SK-MEL-5 (cell line): ENCODE measurements at regions not wholly inside any gene's neighbourhood (a gene's known extent, or its start where the extent isn't known, plus 50 kb on each side); places are given as distances from the start of the nearest gene placed in this dataset.

ENCODE experiments used
- DNase-seq: peaks from one replicate; pipeline ENCODE4 v3.0.0-alpha.2; 2016; ENCODE audit warnings: low read depth, low spot score
- in situ Hi-C: cut with HindIII; loops from 2 replicates; pipeline ENCODE4 v1.10.0; 2016; ENCODE audit warnings: low sequenced_read_pairs, high pct_unique_total_duplicates, low pct_unique_long_range_greater_than_20kb

DNA sequence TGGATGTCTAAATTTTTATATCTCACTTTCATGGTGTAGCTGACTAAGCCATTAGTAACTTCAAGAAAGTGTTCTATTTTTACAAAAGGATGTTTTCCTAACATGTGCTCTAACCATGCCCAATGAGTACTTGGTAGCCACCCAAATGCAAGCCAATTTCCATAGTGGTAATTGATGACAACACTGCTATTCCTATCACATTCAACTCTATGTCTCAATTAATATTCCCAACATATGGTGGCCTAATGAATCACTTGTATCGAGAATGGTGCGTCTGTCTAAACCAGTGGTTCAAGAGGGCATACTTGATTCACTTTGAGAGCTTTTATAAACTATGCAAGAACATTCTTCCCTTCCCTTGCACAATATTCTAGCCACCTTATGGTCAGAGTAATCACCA is 112.9 kb upstream of the GPRIN3 start:
- in situ Hi-C loops, result no loop called here
- DNase-seq, result no peak

DNA sequence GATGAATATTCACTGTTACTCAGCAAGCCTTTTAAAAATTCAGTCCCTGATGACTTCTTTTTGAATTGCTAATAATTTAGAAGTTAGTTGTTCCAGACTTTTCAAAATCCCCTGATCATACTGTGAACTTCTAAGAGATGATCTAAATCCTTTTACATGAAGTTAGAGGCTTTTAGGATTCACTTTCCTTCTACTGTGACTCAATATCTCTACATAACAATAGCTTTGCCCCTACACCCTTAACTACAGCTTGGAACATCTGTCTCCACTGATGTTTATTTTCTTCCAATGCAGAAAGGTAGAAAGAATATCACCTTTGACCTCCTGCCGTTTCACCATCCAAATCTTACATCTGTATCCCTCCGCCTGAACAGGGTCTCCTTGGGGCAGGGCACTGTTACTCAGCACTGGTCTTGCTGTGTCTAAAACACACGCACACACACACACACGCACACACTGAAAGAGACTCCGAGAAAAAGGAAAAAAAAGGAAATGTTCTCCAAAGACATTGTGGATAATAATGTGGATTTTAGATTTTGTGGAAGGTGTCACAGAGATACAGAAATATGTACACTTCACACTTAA is 111.6 kb upstream of the GPRIN3 start:
- DNase-seq, result no peak
- in situ Hi-C loops, result no loop called here

DNA sequence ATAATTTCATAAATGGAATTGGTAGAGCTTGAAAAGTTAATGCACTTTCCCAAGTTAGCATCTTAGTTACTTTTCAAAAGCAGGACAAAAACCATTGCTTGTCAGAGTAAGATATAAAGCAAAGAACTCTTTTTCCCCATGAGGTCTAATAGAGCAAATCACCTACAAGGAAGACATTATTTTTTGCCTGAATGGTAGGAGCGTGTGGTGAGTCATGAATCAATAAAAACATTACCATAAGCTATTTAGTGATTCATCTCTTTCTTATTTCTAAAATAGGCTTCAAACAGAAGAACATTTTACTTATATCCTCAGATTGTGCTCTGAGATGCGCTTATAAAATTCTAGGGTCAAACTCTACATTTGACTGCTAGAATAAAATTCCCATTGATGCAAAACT is 109.4 kb upstream of the GPRIN3 start:
- in situ Hi-C loops, result no loop called here
- DNase-seq, result peak; percentile 4

DNA sequence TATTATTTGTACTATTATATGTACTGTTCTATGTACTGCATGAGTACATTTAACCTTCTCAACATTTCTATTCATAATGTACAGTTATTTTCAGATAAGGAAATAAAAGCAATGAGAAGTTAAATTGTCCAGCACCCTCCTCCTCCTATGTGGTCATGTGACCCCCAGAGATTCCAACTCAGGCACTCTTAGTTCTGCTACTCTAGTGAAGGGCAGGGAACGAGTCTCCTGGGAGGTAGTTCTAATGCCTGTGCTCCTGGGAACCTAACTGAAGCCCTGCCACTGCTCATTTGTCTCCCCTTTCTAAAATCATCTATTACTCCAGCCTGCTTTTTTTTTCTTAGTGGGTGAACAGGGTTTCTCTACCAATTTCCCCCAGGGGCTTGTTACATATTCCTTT is 105.9 kb upstream of the GPRIN3 start:
- in situ Hi-C loops, result no loop called here
- no peak for DNase-seq

DNA sequence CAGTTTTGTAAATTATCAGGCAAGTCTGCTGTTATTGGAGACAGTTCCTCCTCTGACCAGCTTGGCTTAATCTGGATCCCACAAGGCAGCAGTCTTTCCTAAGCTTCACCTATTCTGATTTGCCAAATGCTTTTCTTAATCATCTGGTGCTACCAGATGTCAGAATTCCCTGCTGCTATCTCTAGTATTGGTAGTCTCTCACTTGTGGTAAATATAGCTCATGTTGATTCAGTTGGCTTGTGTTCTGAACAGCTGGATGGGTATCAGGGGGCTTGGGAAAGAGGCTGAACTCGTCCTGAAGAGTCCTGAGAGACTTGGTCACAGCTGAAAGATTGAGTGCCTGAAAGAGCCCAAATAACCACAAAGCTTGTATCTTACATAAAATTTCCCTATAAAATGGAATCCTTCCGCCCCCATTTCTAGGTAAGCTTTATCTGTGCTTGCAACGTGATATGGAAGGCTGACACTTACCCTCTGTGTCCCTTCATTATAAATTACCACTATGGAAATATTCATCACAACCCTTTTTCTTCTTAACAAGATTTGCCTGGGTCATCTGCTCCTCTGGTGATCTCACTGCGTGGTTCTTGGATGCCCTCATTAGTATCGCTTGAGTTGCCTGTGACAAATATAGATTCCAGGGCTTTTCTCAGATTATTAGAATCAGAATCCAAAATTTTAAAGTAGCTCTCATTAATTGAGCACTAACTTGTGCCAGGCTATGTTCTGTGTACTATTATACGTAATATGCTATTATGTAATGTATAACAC is 104.1 kb upstream of the GPRIN3 start:
- DNase-seq, result no peak
- in situ Hi-C loops, result no loop called here

DNA sequence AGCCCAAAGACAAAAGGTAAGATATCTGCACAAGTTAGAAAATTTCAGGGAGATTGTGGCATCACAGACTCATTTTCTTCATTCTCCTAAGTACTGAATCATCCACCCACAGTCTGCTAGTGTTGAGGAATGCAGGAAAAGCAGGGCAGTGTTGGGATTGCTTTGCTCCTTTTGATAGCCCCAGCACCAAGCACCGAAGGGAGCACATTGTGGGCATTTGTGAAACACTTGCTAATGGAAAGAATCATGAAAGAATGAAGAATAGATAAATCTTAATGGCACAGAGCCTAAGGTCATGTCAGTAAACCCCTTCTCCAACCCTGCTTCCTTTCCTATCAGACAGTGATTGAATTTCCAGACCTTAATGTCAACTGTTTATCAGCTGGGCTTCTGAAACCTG is 103.1 kb upstream of the GPRIN3 start:
- in situ Hi-C loops, result no loop called here

DNA sequence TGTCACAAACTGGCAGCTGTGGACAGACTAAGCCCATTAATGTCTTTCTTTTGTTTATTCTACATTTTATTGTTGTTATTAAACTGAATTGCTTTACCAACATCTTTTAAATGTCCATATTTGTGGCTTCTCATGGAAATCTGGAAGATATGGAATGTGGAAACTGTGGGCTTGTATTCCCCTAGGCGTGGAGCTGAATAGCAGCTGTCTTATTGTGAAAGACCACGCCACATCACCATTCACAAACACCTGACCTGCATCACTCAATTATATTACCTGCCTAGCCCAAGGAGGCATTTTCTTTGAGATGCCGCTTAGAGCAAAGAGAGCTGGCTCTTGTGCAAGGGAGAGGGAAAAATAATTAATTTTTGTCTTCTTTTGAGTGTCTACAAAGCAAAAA is 96.9 kb upstream of the GPRIN3 start:
- DNase-seq, result no peak
- in situ Hi-C loops, result no loop called here

More for the DNA sequence above, 103.1 kb upstream of the GPRIN3 start:
- DNase-seq, result peak; percentile 3

DNA sequence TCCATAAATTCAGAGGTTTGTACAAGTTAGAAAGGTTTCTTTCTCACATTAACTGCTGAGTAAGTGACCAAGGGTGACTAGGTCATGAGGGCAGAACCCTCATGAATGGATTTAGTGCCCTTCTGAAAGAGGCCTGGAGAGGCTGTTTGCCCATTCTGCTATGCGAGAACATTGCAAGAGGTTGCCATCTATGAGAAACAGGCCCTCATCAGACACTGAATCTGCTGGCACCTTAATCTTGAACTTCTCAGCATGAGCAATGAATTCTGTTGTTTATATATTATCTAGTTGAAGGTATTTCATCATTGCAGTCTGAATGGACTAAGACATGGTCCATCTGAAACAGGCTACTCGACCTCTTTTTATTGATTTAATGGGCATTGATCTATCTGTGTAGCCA is 96.2 kb upstream of the GPRIN3 start:
- in situ Hi-C loops, result no loop called here
- no peak for DNase-seq

DNA sequence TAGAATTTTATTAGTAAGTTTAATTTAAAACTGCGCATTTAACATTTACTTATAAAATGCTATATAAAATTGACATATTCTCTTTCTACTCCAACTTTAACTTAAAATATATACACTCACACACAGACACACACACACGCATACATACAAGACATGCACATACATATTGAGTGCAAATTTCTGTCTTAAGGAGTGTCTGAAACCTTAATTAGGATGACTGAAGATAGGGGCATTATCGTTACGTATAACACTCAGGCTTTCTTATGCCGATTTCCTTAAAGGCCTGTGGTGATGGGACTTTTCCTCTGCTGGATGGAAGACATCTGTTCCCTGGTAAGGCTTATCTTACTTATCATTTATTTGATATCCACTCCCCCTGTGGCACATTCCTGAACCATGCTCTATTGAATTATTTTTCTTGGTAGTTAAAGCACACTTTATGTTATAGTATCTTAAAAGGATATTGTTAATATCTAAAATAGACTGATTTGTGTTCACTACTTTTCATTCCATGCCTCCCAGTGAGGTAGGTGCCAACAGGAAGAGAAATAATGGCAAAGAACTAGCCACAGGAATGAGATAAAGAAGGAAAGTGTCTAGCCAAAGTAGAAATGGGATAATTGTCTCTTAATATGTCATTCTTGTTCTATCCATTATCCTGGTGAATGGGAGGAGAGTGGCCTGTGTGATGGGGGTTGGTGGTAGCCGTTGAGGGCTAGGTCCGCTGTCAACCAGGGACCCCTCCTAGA is 92.9 kb upstream of the GPRIN3 start:
- in situ Hi-C loops, result no loop called here
- DNase-seq, result no peak

DNA sequence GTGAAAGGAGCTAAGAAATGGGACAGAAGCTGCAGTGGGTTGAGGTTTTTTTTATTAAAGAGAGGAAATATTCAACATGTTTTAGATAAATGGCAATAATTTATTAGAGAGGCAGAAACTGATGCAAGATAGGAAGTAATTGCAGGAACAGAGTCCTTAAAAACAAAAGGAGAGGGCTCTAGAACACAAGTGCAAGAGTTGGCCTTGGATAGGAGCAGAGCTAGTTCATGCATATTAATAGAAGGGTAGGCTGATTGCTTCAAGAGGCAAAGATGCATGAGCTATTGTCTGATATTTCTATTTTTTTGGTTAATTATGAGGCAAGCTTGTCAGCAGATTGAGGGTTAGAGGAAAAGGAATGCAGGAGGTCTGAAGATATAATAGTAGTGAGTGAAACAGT is 91.0 kb upstream of the GPRIN3 start:
- in situ Hi-C loops, result no loop called here

DNA sequence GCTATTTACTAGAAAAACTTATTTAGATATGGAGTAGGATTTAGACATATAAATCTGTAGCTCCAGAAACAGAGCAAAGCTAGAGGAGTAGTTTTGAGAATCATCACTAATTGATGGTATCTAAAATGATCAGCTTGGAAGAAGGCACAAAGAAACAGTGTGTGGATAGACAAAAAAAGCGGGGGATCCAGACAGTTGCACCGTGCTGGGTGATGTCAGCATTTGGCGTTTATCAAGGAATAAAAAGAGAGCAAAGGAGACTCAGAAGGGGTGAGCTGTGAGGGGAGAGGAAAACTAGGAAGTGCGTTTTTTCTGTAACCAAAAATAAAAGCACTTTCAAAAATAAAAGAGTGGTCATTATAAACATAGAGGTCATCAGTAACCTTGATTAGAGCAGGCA is 90.5 kb upstream of the GPRIN3 start:
- DNase-seq, result no peak
- in situ Hi-C loops, result no loop called here

More for the DNA sequence above, 91.0 kb upstream of the GPRIN3 start:
- DNase-seq, result no peak

DNA sequence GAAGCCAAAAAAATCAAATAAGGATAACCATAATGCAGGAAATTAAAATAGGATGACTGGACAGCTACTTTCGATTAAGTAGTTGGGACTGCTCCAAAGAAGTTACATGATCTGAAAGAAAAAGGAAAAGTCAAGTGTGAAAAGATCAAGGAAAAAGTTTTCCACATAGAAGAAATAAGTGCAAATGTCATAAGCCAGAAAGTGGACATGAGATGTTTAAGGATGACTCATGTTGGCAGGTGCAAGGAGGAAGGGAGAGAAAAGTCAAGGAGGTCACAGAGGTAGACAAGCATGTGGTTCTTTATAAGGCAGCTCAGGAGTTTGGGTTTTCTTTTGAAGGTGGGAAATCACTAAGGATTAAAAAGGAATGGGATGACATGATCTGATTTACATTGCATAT is 89.8 kb upstream of the GPRIN3 start:
- no peak for DNase-seq
- in situ Hi-C loops, result no loop called here

DNA sequence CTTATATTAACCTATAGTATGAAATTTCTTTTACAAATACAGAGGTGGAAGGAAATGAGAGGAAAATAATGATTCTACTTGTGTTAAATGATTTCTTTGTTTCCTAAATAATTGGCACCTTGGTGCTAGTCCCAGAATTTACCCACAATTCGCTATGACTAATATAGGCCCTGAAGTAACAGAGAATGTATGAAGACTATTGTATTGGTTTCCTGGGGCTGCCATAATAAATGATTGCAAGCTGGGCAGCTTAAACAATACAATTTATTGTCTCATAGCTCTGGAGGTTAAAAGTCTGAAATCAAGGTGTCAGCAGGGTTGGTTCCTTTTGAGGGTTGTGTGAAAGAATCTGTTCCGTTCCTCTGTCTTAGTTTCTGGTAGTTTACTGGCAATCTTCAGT is 74.8 kb upstream of the GPRIN3 start:
- in situ Hi-C loops, result no loop called here
- DNase-seq, result peak; percentile 52

DNA sequence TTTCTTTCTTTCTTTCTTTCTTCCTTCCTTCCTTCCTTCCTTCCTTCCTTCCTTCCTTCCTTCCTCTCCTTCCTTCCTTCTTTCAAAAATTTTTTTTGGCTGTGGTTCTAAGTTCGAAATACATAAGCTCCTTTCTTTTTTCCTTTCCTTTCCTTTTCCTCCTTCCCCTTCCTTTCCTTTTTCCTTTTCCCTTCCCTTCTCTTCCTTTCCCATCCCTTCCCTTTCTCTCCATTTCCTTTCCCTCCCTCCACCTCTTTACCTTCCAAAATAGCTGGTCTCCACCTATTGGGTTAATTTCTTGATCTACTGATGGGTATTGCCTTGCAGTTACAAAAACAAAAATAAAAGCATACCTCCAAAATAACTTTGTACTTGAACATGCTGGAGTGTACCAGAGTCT is 73.4 kb upstream of the GPRIN3 start:
- in situ Hi-C loops, result no loop called here
- no peak for DNase-seq

DNA sequence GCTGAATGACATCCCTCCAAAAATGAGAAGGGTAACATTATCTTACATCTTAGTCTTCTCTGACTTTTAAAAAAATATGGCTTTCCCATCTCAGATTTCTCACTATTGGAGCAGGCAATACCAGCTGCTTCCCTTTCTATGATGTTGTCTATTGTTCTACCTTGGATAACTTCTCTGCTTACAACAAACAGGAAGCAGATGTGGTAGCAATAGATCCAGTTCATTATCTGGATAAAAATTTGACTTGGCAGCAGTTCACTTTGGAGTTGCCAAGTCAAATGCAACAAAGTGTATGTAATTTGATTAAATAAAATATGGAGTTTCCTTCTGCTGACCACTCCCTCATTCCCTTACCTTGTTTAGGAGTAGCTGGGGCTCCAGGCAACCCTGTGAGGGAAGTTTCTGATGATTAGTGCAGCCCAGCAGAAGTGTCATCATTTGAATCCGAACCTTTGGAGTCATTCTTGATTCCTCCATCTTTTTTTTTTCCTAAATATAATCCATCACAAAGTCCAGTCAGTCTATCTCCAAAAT is 72.0 kb upstream of the GPRIN3 start:
- no peak for DNase-seq
- in situ Hi-C loops, result no loop called here

DNA sequence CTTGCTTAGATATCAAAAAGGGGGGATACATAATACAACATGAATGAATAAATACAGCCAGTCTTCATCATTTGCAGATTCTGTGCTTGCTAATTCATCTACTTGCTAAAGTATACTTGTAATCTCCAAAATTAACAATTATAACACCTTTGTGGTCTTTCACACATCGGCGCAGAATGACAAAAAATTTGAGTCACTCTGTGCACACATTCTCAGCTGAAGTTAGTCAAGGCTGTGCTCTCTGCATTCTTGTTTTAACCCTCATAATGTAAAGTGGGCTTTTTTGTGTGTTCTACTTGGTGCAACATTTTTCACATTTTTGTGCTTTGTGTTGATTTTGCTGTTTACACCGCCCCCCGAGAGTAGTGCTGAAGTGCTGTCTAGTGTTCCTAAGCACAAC is 65.8 kb upstream of the GPRIN3 start:
- in situ Hi-C loops, result no loop called here

DNA sequence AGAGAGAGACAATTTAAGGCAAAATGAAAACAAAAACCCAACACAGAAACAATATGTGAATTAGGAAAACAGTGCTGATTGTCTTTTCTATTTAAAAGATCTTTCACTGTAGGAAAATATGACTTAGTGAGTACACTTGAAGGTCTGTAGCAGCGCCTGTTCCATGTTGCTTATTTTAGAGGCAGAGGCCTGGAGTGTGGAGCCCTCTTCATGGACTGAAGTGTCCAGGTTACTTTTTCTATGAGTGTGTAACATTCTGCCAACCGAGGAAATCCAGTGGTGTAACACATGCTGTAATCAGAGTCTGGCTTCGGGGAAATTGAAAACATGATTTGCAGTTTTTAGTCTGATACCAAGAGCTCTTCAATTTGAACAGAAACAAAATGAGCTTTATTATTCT is 64.0 kb upstream of the GPRIN3 start:
- in situ Hi-C loops, result no loop called here
- no peak for DNase-seq

More for the DNA sequence above, 65.8 kb upstream of the GPRIN3 start:
- DNase-seq, result no peak

DNA sequence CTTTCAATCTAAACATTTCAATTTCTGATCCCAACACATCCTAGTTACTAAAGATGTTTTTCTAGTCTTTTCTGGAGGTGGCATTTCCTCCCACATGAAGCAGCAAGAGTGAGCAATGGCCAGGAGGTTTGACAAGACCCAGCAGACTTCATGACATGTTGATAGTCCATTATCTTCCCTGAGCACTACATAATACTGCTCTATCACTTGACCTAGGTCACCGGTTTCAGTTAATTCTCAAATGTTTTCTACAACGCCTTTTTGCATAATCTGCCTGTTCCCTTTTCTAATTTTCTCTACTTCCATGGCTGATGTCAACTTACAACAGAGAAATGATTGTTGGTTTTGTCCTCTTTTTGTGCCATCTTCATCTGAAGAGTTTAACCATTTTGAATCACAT is 62.0 kb upstream of the GPRIN3 start:
- in situ Hi-C loops, result no loop called here
- no peak for DNase-seq

DNA sequence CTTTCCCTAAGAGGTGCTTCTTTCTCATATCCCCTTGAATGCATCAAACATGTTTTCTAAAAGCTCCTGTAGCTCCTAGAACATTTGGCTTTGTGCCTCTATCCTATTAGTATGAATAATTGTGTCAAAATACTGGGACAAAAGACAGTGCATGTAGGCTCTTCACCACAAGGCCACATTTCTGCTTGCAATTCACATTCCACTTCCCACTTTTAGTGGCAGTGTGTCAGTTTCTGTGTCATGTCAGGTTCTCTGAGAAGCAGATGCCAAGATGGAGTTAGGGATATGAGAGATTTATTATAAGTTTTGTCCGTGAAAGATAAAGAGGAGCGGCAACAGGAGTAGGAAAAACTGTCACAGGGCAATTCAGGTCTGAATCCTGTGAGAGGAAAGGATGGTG is 61.3 kb upstream of the GPRIN3 start:
- DNase-seq, result no peak
- in situ Hi-C loops, result no loop called here
